GM12872 (cell line): ENCODE measurements at regions not wholly inside any gene's neighbourhood (a gene's known extent, or its start where the extent isn't known, plus 50 kb on each side); places are given as distances from the start of the nearest gene placed in this dataset.

Source experiments
- TF ChIP-seq, protein P1 (sequence below): IDR thresholded peaks from 3 replicates; pipeline ENCODE4 v1.5.1; 2011; ENCODE audit warnings: low read depth, mild to moderate bottlenecking, low read length, moderate library complexity; ENCODE audit not compliant: insufficient read depth

- TF ChIP-seq, protein P1, sequence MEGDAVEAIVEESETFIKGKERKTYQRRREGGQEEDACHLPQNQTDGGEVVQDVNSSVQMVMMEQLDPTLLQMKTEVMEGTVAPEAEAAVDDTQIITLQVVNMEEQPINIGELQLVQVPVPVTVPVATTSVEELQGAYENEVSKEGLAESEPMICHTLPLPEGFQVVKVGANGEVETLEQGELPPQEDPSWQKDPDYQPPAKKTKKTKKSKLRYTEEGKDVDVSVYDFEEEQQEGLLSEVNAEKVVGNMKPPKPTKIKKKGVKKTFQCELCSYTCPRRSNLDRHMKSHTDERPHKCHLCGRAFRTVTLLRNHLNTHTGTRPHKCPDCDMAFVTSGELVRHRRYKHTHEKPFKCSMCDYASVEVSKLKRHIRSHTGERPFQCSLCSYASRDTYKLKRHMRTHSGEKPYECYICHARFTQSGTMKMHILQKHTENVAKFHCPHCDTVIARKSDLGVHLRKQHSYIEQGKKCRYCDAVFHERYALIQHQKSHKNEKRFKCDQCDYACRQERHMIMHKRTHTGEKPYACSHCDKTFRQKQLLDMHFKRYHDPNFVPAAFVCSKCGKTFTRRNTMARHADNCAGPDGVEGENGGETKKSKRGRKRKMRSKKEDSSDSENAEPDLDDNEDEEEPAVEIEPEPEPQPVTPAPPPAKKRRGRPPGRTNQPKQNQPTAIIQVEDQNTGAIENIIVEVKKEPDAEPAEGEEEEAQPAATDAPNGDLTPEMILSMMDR, result no peak
These were observed 103.3 kb upstream of the SPRED1 start for GRCh38 chr15:38149315-38149714.

DNA sequence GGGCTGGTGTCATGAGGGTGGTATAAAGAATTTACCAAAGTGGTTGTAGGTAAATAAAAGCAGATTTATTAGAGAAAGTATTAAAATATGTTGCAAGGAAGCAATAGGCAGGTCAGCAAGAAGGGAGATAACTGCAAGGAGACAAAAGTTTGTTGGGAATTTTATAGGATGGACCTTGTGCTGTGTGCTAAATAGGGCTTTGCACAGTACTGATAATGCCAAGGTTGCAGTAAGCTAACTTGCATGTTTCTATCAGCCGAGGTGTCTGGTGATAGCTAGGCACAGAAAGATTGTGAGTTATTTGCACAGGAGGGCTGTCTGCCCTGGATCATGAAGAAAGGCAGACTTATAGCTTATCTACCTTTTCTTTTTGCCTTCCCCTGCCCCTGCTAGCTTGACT is 102.5 kb upstream of the SPRED1 start:
- TF ChIP-seq, protein P1, result no peak

- TF ChIP-seq, protein P1, result no peak
These were observed 101.8 kb upstream of the SPRED1 start for GRCh38 chr15:38150794-38151193.

DNA sequence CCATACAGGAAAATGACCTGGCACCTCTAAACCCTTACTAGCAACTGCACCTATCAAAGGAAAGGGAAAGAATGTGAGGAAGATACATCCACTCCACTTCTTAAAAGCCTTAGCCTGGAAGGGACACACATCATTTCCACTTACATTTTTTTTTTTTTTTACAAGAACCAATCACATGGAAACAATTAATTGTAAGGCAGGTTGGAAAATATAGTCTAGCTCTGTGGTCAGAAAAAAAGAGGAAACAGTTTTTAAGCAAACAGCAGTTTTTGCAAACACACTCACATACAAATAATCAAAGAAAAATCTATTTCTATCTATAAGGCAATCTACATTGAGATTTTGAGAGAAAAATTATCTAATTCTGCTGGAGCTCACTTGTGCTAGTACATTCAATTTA is 98.9 kb upstream of the SPRED1 start:
- TF ChIP-seq, protein P1, result no peak

DNA sequence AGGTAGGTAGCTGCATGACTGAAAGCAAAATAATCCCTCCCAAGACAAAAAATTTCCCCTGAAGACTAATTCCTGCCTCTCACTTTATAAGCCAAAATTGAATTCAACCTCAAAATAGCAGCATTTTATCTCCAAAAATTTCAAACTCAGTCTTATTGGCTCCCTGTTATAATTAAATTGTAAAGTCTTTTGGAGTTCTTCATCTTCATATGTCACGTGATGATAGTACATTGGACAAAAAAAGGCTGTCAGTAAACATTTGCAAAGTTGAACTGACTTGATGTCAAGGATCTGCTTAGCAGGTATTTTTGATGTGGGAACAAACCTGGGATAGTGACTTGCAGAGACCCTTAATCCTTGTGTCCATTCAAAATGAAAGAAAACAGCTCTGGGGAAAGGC is 98.4 kb upstream of the SPRED1 start:
- TF ChIP-seq, protein P1, result no peak

GRCh38 chr15:38154837-38155236 is 97.8 kb upstream of the SPRED1 start:
- TF ChIP-seq, protein P1, result no peak

DNA sequence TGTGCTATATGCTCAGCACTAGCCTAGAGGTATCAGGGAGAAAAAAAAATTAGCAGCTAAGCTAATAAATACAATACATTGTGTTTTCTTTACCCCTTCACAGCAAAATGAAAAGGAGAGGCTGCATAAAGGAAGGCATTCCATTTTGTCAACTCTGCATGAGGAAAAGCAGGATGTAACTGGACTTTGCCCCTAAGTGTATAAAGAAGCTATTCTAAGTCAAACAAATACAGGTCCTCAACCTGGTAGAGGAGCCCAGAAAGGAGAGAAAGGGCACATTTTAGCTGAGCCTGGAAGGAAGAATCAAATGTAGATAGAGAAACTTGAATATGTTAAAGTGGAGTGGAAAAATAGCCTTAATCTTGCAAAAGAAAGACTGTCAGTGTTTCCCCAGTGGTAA is 89.0 kb upstream of the SPRED1 start:
- TF ChIP-seq, protein P1, result no peak

DNA sequence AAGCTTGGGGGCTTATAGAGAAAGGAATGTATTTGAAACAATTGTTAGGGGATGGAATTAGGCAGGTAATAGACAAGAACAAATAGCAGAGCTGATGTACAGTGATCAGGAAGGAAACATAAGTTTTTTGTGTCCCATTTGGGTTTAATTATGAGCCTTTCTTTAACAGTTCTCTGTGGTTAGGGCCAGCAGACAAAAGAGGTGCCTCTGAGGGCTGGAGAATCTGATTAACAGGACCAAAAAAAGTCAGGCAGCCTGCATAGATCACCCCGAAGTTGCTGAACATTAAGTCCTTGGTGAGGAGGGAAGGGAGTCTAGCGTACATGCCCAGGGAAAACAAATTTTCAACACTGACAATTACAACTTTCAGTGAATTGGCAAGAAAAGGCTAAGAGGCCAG is 88.6 kb upstream of the SPRED1 start:
- TF ChIP-seq, protein P1, result no peak
